HepG2 (cell line): ENCODE measurements at regions not wholly inside any gene's neighbourhood (a gene's known extent, or its start where the extent isn't known, plus 50 kb on each side); places are given as distances from the start of the nearest gene placed in this dataset.
"Not testable (repeated sequence)": the region's sequence is repeated elsewhere in the genome, so short reads cannot be mapped to it uniquely, and the experiment has no call there.

Experiments used
- CREB1 ChIP-seq, 2 experiments: fragments of 450-650 bp in 1 of 2; IDR thresholded peaks; 2 replicates each; pipeline ENCODE4 v1.6.1; 2016 to 2017; ENCODE audit warnings: control low read depth in 1 of 2, mild to moderate bottlenecking in 1 of 2, missing compliant biosample characterization in 1 of 2, missing genetic modification characterization in 1 of 2
- CTCF ChIP-seq: sonication (generic); formaldehyde crosslinking; IDR thresholded peaks from 2 replicates; pipeline ENCODE4 v1.5.0; 2020; ENCODE audit warnings: mild to moderate bottlenecking, missing genetic modification reagents, moderate library complexity
- PAXIP1 ChIP-seq: sonication (generic); formaldehyde crosslinking; conservative IDR thresholded peaks from 2 replicates; pipeline ENCODE4 v1.4.0; 2020; ENCODE audit warnings: mild to moderate bottlenecking, missing genetic modification reagents, moderate library complexity
- RBM22 ChIP-seq: fragments of 200-400 bp; formaldehyde crosslinking; optimal IDR thresholded peaks from 2 replicates; pipeline ENCODE3; 2017; ENCODE audit warnings: mild to moderate bottlenecking, low read length, moderate library complexity
- SYNCRIP ChIP-seq: fragments of 200-400 bp; formaldehyde crosslinking; IDR thresholded peaks from 2 replicates; pipeline ENCODE4 v1.6.1; 2018; ENCODE audit warnings: mild to moderate bottlenecking, low read depth, low read length; ENCODE audit not compliant: insufficient read depth
- ZNF20 ChIP-seq: sonication (generic); formaldehyde crosslinking; IDR thresholded peaks from 2 replicates; pipeline ENCODE4 v1.4.0; 2020; ENCODE audit warnings: mild to moderate bottlenecking, moderate library complexity, missing genetic modification reagents
- ZNF660 ChIP-seq: sonication (generic); formaldehyde crosslinking; IDR thresholded peaks from 2 replicates; pipeline ENCODE4 v1.5.1; 2020; ENCODE audit warnings: mild to moderate bottlenecking, low read depth, missing genetic modification reagents, borderline replicate concordance
- TF ChIP-seq, protein P1 (sequence below), 2 experiments: sonication (generic) in 1 of 2; formaldehyde crosslinking in 1 of 2; IDR thresholded peaks; 2 replicates each; pipeline versions ENCODE4 v1.5.1 to v1.6.1; 2011 to 2020; ENCODE audit warnings: borderline replicate concordance in 1 of 2, low read depth in 1 of 2, low read length in 1 of 2, mild to moderate bottlenecking in 1 of 2, missing genetic modification reagents in 1 of 2, moderate library complexity in 1 of 2

- not testable (repeated sequence) for TF ChIP-seq PAXIP1 (CRISPR knock-in tag); CREB1 (IDR thresholded peaks at IDR 0.05); CREB1 (CRISPR knock-in tag; IDR thresholded peaks at IDR 0.05); ZNF20 (CRISPR knock-in tag); RBM22; CTCF (CRISPR knock-in tag); ZNF660 (CRISPR knock-in tag); SYNCRIP
- TF ChIP-seq, protein P1, sequence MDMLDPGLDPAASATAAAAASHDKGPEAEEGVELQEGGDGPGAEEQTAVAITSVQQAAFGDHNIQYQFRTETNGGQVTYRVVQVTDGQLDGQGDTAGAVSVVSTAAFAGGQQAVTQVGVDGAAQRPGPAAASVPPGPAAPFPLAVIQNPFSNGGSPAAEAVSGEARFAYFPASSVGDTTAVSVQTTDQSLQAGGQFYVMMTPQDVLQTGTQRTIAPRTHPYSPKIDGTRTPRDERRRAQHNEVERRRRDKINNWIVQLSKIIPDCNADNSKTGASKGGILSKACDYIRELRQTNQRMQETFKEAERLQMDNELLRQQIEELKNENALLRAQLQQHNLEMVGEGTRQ (IDR thresholded peaks at IDR 0.05; ENCODE audit: low read depth, low read length) = not testable (repeated sequence)
- TF ChIP-seq, protein P1 (CRISPR knock-in tag; IDR thresholded peaks at IDR 0.05; ENCODE audit: borderline replicate concordance) = not testable (repeated sequence)
These were observed 245.5 kb downstream of the CDY2B start for GRCh38 chrY:17634484-17634883.
